ENCODE measurements at regions not wholly inside any gene's neighbourhood (a gene's known extent, or its start where the extent isn't known, plus 50 kb on each side); places are given as distances from the start of the nearest gene placed in this dataset.
"Not testable (repeated sequence)": the region's sequence is repeated elsewhere in the genome, so short reads cannot be mapped to it uniquely, and the experiment has no call there.

GRCh38 chr15:22710831-22711341 lies 75.6 kb upstream of the NIPA1 start (continued):
- 0 out of 2 replicates have a peak, but pooled peaks have one; percentile 11 for TF ChIP-seq MGA (IDR thresholded peaks at IDR 0.05)
- peak; percentile 62; the same call in 1 of the 2 replicates for TF ChIP-seq SUPT5H (IDR thresholded peaks at IDR 0.05)
- TF ChIP-seq HBP1 (CRISPR knock-in tag; IDR thresholded peaks at IDR 0.05) = 0 out of 2 replicates have a peak, but pooled peaks have one; percentile 16
- peak; percentile 95 for TF ChIP-seq THRA (IDR thresholded peaks at IDR 0.05)
- TF ChIP-seq ATF1 (CRISPR knock-in tag; IDR thresholded peaks at IDR 0.05) = not testable (repeated sequence)
- TF ChIP-seq ATF1 (tag; IDR thresholded peaks at IDR 0.05) = peak; percentile 42
- TF ChIP-seq NR2C1 (IDR thresholded peaks at IDR 0.05) = 0 out of 2 replicates have a peak, but pooled peaks have one; percentile 8
- peak; percentile 81 for TF ChIP-seq NR2C1 (tag; IDR thresholded peaks at IDR 0.05)
- TF ChIP-seq CBFA2T2 (conservative IDR thresholded peaks at IDR 0.05) = 0 out of 2 replicates have a peak, but pooled peaks have one; percentile 23

All from K562 (cell line).